Mononuclear cell (primary cell): ENCODE measurements at regions not wholly inside any gene's neighbourhood (a gene's known extent, or its start where the extent isn't known, plus 50 kb on each side); places are given as distances from the start of the nearest gene placed in this dataset.

Source experiments
- H3K27me3 ChIP-seq: 2 replicates; pipeline ENCODE4 v1.6.0; 2011; ENCODE audit warnings: low read length, control low read depth; ENCODE audit not compliant: insufficient read depth
- H3K4me1 ChIP-seq: 2 replicates; pipeline ENCODE4 v1.5.1; 2011; ENCODE audit warnings: mild to moderate bottlenecking, low read length, control low read depth; ENCODE audit not compliant: insufficient read depth
- H3K4me3 ChIP-seq: 2 replicates; pipeline ENCODE4 v1.5.1; 2011; ENCODE audit warnings: mild to moderate bottlenecking, low read length, moderate library complexity
- H3K9me3 ChIP-seq: 2 replicates; pipeline ENCODE4 v1.5.1; 2011; ENCODE audit warnings: low read depth, mild to moderate bottlenecking, control low read depth, low read length

GRCh38 chr10:31584098-31584631, 265.1 kb downstream of the ZEB1 start:
- Histone ChIP-seq H3K4me1 (peaks cover 63% of the 10 kb centered on the region), H3K4me3 (no peak overlapping the region), H3K27me3 (no peaks in the 10 kb centered on the region), H3K9me3 (no peaks in the 10 kb centered on the region)

- Histone ChIP-seq H3K4me3 (no peak overlapping the region), H3K27me3 (no peaks in the 10 kb centered on the region), H3K9me3 (no peaks in the 10 kb centered on the region), H3K4me1 (peaks cover 61% of the 10 kb centered on the region)
Measured at GRCh38 chr10:31583293-31583692, 264.3 kb downstream of the ZEB1 start.

- H3K4me3 ChIP-seq = no peak overlapping the region
- no peaks in the 10 kb centered on the region for H3K27me3 ChIP-seq
- no peaks in the 10 kb centered on the region for H3K9me3 ChIP-seq
- peaks cover 57% of the 10 kb centered on the region for H3K4me1 ChIP-seq
Measured at GRCh38 chr10:31582365-31583052, 263.5 kb downstream of the ZEB1 start.

- Histone ChIP-seq H3K9me3 (no peaks in the 10 kb centered on the region), H3K4me3 (no peak overlapping the region), H3K27me3 (no peaks in the 10 kb centered on the region), H3K4me1 (peaks cover 52% of the 10 kb centered on the region)
Measured at GRCh38 chr10:31581741-31582323, 262.8 kb downstream of the ZEB1 start.

GRCh38 chr10:31580646-31581045, 261.6 kb downstream of the ZEB1 start:
- H3K4me3 ChIP-seq = no peak overlapping the region
- H3K27me3 ChIP-seq = no peaks in the 10 kb centered on the region
- H3K9me3 ChIP-seq = no peaks in the 10 kb centered on the region
- peaks cover 45% of the 10 kb centered on the region for H3K4me1 ChIP-seq
